ENCODE measurements at regions not wholly inside any gene's neighbourhood (a gene's known extent, or its start where the extent isn't known, plus 50 kb on each side); places are given as distances from the start of the nearest gene placed in this dataset.

GRCh38 chrX:8279323-8279722 lies 108.3 kb upstream of the VCX2 start:
- TF ChIP-seq CTCF (IDR thresholded peaks at IDR 0.05) (no peak), POLR2AphosphoS5 (IDR thresholded peaks at IDR 0.05) (no peak), POLR2A (IDR thresholded peaks at IDR 0.05) (no peak)

All from stomach (tissue), 4 donors.